ENCODE measurements at regions not wholly inside any gene's neighbourhood (a gene's known extent, or its start where the extent isn't known, plus 50 kb on each side); places are given as distances from the start of the nearest gene placed in this dataset.

- DNase-seq: no peak
Measured at GRCh38 chr15:70490148-70490837, 273.1 kb downstream of the UACA start.

GRCh38 chr15:70488941-70489848 is 274.2 kb downstream of the UACA start:
- no peak for DNase-seq

- peak; percentile 66 for DNase-seq
Measured at GRCh38 chr15:70488002-70488605, 275.3 kb downstream of the UACA start.

- DNase-seq: no peak
Measured at GRCh38 chr15:70487387-70487740, 276.0 kb downstream of the UACA start.

- DNase-seq: peak; percentile 89
Measured at GRCh38 chr15:70486451-70487386, 276.6 kb downstream of the UACA start.

DNA sequence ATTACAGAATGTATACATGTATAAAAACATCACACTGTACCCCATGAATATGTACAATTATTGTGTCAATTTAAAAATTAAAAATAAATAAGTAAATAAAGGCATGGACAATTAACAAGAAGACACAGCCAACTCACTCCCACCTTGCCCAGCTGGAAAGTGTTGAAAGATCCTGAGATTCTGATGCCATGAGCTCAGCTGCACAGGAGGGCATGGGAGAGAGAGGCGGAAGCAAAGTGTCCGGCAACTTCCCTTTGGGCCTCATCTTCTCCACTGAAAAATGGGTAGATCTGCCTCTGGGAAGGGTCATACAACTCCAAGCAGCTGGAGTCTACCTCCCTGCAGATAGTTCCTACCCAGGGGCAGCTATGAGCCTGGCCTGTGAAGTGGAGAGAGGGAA is 277.3 kb downstream of the UACA start:
- no peak for DNase-seq

DNA sequence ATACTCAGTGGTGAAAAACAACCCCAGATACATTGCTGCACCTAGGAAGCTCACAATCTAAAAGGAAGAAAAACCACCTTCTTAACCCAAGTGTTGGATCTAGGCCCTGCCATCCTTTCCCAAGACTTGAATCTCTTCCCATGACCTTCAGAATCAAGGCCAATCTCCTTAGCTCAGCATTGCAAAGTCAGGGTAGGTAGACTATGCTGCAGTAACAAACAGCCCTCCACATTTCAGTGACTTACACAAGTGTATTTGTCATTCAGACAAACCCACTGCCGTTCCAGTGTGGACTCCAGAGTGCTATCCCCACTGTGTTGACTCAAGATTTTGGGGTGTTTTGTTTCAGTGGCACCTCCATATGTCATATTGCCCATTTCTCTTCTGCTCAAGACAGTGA is 278.4 kb downstream of the UACA start:
- DNase-seq: no peak

GRCh38 chr15:70483513-70483912 is 279.8 kb downstream of the UACA start:
- DNase-seq: no peak

DNA sequence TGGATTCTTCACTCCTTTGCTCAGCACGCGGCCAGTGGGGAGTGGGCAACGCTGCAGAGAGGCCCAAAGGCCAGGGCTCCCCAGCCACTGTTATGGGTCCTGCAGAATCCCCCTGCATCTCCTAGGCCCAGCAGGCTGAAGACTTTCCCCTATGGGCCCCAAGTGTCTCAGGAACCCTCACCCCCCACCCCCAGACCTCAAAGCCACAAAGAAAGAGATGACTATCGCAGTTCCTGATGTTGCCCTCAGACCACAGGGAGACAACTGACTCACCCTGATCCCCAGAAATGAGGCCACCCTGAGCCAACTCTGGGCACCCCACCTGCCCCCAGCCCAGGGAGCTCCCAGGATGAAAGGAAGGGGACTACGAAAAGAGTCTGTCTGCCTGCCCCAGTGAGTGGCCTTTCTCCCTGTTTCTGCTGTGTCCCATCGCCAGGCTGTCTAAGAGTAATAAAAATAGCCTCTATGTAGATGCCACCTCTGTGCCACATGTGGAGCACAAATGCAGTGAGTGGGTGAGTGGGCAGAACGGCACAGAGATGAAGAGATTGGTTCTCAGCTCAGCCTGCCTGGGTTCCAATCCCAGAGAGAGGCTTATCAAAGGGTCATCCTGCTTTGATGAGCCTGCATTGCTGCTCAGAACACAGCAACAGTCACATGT is 283.0 kb downstream of the UACA start:
- no peak for DNase-seq

GRCh38 chr15:70479785-70480184 is 283.6 kb downstream of the UACA start:
- no peak for DNase-seq

DNA sequence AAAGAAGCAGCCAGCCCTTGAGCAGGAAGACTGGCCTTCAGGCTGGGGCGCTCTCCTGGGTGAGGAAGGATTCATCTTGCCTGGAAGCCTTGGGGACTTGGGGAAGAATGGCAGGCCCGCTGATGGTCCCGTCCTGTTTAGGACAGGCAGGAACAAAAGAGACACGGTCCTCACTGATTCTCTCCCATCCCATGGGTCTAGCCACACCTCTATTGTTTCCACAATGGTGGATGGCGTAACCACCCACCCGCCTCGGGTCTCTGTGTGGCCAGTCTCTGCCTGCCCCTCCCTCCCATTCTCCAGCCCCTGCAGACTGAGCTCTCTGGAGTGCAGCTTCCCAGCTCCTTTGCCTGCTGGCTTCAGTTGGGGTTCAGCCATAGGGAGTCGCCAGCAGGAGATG is 284.3 kb downstream of the UACA start:
- DNase-seq: no peak

GRCh38 chr15:70478251-70478990 is 284.9 kb downstream of the UACA start:
- no peak for DNase-seq

DNA sequence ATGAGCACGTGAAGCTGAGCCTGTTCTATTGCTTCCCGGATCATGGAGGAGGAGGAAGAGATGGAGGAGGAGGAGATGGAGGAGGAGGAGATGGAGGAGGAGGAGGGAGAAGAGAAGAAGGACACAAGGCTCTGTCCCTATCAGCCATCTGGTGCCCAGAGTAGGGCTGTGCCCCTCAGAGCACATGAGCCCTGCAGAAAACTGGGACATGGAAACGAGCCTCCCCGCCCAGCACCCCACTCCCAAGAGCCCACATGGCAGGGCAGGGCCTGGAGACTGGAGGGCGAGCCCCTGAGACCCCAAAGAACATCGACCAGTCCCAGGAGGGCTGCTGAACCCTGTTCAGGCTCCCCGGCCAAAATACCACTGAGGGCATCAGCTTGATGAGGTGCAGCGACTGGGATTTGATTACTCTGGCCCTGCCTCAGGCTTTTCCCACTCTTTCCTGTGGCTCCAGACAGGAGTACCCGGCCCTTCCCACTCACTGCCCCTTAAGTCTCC is 285.6 kb downstream of the UACA start:
- no peak for DNase-seq

DNA sequence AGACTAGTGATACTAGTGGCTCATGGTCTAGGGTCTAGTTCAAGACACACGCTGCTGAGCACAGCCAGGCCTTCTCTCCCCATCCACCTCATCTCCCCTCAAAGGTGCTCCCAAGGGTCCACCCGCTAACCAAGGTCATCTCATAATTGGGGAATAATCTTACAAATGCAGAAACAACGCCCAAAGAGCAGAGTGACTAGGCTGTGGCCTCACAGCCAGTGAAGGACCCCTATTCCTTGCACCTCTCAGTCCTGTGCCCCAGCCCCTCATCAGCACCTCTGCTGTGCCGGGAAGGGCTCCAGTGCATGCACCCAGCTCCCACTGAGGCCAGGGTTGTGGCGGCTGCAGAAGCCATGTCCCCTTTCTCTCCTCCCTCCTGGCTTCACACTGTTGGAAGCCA is 286.9 kb downstream of the UACA start:
- no peak for DNase-seq

GRCh38 chr15:70475921-70476320 is 287.4 kb downstream of the UACA start:
- peak; percentile 31 for DNase-seq

DNA sequence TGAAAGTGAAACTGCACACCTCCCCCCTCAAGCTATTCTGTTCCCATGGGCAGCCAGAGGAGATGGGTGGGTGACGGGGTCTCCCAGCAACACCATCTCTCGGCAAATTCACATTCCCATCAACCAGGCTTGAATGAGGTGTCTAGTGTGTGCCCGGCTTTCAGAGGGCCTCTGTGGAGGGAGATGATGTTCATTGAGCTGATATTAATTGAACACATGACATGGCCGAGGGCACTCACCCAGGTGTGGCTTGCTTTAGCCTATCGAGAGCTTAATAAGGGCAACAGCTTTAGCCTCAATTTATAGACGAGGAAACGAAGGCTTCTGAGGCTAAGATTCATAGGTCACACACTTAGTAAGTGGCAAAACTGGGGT is 288.0 kb downstream of the UACA start:
- no peak for DNase-seq

- DNase-seq: peak; percentile 93
Measured at GRCh38 chr15:70474471-70475406, 288.6 kb downstream of the UACA start.

- DNase-seq: no peak
Measured at GRCh38 chr15:70473581-70474370, 289.6 kb downstream of the UACA start.

- no peak for DNase-seq
Measured at GRCh38 chr15:70471517-70471916, 291.8 kb downstream of the UACA start.
